ENCODE measurements at regions not wholly inside any gene's neighbourhood (a gene's known extent, or its start where the extent isn't known, plus 50 kb on each side); places are given as distances from the start of the nearest gene placed in this dataset.

DNA sequence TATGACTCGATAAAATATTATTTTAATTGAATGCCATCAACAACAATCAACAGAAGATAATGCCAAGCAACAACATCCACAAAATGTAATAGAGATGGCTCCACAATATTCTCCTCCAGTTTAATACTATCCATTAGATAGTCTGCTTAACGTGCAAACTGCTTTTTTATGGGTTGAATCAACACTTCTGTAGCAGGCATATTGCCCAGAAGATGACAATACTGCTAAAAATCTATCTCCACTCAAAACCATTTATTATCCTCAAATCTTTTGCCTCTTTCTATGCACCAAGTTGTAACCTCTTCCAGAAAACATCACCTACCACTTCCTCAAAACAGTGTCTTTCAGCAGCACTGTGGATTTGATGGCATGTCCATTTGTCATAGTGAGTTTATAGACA, 295.7 kb upstream of the LMCD1 start:
- DNase-seq: no peak

DNA sequence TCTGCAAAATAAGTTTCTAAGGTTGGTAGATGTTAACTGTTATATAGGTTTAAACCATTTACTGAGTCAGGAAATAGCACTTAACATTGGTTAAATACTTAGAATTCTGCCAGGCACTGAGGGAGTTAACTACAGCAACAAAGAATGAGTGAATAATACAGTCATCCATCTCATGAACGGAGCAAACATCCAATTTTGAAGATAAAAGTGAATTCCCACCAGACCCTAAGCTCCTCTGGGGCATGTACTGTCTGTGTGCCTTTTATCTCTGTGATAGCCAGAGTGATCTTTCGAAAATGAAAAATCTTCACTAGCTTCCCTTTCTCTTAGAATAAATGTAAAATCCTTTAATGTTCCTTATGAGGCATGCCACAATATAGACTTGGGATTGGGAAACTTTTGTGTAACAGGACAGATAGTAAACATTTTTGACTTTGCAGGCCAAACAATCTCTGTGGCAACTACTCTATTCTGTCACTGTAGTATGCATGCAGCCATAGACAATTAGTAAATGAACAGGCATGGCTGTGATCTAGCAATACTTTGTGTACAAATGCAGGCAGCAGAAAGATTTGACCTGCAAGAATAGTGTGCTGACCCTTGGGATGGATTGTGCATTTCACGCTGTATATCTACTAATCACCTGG, 294.5 kb upstream of the LMCD1 start:
- DNase-seq: no peak

DNA sequence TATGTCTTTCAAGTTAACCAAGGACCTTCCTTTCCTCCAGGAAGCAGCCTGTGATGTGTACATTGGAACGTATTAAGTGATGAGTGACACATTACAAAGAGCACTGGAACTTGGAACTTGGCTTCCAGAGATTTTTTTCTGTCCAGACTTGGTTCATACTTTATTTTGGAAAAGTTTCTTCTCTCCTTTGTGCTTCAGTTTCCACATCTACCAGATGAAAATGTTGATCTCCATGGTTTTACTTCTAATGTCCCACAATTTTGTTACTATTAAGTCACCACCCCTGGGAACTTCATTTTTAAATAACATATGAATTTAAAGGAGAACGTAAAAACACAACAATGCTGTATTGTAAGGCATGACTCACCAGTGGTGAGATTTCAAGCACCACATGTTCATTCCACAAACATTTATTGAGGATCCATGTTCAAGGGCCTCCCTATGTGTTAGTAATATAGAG, 290.7 kb upstream of the LMCD1 start:
- no peak for DNase-seq

DNA sequence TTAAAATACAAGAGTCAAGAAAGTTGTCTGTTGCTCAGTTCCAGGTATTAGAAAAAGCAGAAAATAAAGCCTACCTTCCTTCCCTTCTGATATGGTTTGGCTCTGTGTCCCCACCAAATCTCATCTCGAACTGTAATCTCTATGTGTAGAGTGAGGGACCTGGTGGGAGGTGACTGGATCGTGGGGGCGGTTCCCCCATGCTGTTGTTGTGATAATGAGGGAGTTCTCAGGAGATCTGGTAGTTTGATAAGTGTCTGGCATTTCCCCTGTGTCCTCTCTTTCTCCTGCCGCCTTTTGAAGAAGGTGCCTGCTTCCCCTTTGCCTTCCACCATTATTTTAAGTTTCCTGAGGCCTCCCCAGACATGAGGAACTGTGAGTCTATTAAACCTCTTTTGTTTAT, 288.8 kb upstream of the LMCD1 start:
- no peak for DNase-seq

DNA sequence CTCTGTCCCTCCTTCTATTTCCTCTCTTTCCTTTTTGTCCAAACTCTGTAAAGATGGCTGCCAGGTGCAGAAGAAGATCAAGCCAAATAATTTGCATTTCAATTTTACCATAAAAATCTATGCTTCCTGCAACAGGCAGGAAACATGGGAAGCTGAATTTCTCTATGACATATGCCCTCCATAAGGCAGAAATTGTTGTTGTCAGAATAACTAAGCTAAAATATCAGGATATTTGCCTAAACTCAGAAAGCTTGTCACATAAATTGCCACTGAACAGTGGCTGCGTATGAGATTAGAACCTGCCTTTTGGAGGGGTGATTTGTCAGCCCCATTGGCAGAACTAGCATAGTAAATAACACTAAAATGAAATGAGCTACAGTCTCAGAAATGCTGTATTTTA, 288.3 kb upstream of the LMCD1 start:
- no peak for DNase-seq

DNA sequence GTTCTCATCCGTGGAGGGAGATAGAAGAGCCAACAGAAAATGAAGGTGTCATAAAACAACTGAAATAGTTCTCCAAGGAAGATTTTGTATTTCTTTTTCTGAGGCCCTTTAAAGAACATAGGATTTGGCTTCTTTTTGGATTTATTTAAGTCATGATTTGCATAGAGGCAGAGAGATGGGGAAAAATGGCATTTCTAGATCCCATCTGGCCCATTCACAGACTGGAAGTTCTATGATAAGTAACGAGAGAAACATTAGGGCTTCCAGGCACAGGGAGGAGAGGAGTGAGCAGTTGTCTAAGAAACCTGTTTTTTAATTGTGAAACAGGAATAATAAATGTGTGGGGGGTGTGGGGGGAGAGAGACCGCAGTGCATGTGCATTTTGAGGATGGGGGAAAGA, 285.8 kb upstream of the LMCD1 start:
- DNase-seq: no peak

DNA sequence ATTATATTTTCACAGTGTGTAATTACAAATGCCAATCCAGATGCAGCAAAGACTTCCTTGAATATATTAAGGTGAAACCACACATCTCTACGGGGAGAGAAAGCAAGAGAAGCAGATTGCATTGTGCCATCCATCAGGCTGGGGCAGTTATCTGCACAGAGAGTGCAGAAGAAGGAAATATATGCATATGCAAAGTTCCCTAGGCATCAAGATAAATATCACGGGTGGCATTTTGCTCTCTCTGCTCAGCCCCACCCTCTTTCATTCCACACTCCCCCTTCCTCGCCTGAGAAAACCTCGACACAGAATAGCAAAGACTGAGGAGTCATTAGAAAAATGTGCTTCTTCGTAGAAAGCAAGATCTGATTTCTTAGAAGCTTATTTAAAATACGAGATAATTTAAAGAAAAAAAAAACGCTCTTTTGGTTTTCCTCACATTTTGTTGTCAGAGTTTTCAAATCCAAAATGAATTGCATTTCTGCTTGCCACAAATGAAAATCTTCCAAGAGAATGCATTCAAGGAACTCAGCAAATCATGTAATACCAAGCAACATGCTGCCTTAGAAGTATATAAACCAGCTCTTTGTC, 283.2 kb upstream of the LMCD1 start:
- DNase-seq: no peak

DNA sequence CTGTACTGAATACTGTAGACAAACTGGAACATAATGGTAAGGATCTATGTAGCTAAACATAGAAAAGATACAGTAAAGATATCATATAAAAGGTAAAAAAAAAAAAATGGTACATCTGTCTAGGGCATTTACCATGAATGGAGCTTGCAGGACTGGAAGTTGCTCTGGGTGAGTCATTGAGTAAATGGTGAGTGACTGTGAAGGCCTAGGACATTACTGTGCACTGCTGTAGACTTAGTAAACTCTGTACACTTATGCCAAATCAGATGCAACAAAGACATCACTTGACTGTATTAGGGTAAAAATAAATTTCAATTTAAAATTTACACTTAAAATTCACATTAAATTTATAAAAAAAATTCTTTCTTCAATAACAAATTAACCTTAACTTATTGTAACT, 281.3 kb upstream of the LMCD1 start:
- DNase-seq: no peak

DNA sequence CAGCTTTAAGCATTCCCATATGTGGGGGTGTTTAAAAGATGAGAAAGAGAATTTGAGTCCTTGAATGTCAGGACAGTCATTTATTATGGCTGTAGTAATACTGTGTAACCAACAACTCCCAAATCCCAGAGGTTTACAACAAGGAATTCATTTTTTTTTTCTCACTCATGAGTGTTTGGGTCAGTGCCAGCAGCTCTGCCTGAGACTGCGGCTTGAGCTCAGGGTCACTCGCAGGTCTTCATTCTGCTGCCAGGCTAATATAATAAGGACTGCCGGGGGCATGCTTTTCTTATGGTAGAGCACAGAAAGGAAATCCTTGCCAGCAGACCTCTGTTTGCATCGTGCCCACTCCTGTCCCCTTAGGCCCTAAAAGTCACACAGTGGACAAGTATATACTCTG, 277.9 kb upstream of the LMCD1 start:
- no peak for DNase-seq

DNA sequence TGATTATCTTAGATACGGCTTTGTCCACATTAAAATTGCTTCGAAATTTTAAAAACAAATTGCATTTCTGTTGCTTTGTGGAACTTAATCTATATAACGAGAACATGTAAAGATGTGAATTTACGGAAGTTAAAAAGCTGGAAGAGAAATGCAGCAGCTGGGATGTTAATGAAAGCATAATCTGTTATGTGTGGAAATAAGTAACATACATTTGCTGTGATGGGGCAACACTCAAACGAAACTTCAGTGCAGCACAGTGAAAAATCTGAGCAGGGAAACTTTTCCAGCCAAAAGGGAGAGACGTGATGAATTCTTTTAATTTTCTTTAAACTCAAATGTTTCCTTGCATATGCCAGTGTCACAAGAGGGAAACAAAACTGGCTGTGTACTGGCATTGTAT, 276.7 kb upstream of the LMCD1 start:
- no peak for DNase-seq

DNA sequence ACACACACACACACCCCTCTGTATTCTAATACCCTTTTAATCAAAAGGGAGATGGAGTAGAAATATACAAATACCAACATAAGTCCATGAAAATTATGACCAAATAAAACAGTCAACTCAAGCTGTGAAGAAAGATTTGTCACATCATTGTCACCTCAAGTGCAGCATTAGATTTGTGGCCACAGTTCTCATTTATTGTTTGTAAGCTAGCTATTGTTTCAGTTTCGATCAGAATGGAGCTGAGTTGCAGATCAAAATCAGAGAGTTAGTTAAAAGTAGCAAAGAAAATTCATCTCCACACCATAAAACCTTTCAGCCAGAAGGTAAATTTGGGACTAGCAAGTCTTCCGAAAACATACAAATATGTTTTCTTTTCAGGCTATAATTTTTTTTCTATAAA, 267.7 kb upstream of the LMCD1 start:
- no peak for DNase-seq

DNA sequence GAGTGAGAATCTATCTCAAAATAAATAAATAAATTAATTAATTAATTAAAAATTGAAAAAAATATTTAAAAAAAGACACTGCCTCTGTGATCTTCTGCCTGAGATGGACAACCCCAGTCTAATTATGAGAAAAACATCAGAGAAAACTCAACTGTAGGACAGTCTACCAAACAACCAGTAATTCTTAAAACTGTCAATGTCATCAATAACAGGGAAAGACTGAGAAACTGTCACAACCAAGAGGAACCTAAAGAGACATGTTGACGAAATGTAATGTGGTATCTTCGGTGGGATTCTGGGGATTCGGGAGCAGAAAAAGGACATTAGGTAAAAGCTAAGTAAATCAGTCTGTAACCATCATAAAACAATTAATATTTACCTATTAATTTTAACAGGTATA, 265.4 kb upstream of the LMCD1 start:
- DNase-seq: no peak

DNA sequence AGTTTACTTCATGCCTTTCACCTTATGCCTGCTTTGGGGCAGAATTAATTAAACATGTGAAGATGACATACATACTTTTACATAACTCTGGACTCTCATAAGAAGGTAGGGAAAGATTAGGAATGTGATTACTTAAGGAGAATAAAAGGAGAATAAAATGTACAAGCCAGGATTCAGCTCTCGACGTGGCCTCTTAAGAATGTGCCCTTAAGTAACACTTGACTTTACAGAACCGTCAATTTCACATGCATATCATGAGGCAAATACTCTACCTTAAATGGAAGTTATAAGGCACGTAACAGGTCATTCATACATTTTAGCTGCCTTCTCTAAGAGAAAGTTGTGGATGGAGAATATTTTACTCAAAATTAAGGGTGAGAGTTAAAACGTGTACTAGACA, 263.7 kb upstream of the LMCD1 start:
- DNase-seq: no peak

DNA sequence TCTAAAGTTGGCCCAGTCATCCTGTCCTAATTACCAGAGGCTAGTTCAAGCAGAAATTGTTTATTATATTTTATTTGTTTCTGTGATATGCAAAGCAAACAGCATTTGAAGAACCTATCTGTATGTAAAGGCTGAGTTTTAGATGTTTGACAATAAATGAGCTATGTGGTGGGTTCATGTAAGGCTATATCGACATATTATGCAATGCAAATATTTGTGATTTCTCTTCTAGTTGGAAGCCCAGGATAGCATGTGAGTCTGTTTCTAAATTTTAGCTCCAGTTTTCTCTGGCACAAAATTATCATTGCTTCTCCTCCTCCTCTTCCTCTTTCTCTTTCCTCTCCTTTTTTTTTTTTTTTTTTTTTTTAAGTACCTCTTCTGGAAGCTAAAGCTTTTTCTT, 263.2 kb upstream of the LMCD1 start:
- DNase-seq: no peak

DNA sequence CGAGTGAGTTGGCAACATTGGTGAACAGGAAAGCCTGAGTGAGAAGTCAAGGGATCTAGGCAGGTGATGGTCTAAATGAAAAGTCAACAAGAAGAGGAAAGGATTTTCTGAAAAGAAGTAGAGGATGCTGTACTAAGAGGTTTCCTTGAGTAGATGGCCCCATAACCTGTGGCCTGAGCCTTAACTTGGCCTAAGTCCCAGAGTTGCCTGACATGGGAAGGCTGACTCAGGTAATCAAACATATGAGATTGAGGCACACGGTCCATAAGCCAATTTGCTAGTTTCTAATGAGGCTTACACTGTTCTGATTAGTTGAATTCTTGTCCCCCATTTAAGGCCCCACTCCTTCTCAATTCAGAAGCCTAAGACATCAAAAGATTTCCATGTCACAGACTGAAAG, 262.5 kb upstream of the LMCD1 start:
- DNase-seq: no peak

DNA sequence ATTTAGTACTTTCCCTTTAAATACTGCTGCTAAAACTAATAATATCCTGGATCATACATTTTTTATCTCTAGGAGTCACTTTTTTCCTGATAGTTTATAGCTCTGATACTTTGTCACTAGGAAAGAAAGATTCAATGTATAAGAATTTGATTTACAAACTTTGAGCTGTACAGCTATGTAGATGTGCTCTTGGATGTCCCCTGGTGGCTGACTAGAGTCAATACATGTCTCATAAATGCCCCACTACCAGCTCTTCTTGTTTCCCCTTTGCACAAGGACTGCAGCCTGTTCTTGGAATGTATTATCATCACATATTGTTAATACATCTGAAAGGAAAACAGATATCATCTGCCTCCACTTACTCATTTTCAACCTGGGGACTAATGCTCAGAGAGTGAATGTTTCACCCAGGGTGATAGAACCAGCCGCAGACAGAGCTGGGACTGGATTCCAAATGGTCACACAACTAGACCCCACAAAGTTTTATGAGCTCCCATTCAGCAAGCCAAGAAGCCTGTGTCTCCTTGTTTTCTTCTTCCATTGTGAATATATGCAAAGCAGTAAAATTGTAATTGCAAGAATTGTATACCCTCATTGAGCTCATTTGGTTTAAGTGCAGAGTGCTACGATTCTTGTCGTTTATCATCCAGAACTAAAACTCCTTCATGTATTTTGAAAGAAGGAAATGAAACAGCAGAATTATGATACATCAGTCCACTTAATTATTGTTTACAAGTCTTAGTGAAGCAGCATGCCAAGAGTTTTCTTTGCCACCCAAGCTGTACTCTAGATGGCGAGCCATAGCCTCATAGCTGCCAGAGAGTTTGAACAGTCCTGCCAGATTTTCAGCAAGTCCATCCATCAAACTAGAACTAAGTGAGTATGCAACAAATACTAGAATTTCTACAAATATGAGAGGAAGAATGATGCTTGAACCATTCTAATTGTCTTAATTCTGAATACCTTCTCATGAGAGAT, 261.6 kb upstream of the LMCD1 start:
- no peak for DNase-seq

DNA sequence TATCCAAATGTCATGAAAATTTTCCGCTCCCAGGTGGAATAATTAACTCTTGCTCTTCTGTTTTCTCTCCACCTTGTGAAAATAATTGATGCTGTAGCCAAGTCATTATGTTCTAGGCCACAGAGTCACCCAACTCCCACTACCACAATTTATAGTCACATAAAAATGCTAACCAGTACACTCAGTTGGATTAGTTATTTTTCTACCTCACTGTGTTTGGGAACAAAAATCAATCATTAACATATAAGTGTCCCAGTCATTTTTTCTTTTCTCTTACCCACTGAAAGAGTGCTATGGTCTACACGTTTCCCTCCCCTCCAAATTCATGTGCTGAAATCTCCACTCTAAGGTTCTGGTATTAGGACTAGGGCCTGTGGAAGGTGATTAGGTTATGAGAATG, 255.6 kb upstream of the LMCD1 start:
- no peak for DNase-seq

DNA sequence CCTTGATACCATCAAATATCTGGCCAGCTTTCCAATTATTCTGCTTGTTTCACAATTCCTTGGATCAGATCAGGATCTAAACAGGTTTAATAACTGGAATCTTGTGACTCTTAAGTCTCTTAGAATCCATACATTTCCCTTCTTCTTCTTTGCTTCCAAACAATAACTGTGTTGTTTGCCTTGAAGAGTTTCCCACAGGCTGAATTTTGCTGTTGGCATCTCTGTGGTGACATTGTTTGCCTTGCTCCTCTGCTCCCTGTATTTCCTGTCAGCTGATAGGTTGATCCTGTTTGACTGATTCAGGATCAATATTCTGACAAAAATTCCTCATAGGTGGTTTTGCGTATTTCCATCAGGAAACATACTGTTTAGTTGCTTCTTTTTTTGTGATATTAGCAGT, 248.4 kb upstream of the LMCD1 start:
- no peak for DNase-seq

DNA sequence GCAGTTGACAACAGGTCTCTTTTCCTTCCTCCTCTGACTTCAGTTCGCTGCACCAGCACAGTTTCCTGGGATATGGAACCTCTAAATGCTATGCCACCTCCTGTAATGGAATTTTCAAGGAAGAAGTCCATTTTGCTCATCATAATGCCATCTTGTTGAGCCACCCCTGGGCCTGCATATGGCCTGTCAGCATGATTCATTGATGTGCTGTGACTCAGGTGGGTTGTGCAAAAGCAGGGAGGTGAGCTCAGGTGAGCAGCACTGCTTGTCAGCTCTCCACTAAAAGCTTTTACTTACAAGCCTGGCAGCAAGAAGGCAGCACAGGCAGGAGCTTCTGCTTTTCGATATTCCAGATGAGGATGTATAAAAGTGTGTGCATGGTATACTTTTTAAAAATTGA, 247.1 kb upstream of the LMCD1 start:
- DNase-seq: no peak

DNA sequence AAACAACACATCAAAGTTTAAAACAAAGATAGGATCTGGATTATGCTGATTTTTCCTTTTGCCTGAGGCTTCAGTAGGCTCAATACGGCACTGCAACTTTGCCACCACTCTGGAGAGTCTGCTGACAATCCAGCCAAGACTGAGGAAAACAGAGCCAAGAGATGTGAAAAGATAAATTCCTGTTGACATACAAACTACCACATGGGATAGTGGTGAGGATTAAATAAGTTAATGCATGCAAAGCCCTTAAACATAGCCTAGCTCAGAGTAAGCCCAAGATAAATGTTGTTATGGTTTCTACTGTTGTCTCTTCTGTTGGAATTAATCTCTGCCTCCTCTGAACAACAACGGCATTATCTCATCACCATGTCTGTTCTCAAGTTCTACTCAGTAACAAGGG, 245.9 kb upstream of the LMCD1 start:
- no peak for DNase-seq

DNA sequence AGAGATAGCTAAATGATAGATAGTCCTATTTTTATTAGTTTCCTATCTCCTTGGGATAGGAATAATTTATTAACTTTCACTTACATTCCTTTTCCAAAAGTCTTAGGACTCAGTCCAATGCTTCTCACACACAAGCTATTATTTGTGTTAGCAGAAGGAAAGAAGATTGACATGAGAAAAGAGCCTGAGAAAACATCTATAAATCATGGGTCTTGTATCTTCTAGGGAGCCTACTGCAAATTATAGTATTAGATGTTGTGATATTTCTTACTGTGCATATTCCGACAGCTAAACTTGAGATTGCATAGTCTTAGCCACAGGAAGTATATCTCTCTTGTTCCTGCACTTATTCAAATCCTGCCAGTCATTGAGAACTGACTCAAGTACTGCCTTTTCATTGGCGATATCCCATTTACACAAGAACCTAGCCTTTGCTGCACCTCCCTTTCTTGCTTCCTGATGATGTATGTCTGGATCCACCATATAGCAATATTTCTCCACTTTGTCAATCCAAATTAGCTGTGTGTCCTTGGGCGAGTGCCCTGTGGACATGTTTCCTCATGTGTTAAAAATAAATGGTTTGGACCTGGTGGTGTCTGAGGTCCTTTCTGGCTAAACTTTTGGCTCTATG, 245.1 kb upstream of the LMCD1 start:
- no peak for DNase-seq

DNA sequence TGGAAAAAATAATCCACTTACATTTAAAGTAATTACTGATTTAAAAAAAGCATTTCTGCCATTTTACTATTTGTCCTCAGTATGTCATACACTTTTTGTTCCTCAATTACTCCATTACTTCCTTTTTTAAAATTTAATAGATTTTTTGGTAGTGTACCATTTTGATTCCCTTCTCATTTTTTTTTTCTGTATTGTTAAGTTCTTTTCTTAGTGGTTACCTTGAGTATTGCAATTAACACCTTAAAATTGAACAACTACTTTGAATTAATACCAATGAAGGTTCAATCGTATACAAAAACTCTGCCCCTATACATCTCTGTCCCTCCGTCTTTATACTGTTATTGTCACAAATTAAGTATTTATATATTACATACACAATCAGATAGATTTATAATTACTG, 240.6 kb upstream of the LMCD1 start:
- DNase-seq: no peak

DNA sequence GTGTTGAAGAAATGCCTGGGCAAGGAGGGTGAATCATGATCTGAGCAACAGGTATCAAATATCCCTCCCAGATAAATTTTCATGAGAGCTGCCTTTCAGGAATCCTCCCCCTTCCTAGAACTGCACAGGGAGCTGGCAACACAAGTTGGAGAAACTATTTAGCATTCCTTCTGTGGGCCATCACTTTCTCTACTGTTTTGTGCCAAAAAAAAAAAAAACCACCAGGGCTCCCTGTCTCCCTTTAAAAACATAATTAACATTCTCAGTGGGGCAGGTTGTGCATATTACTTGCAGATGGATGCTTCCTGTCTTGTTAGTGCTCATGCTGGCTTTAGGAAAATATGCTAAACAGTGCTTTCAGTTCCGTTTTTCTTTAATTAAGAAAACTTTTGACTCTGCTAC, 234.9 kb upstream of the LMCD1 start:
- DNase-seq: no peak

DNA sequence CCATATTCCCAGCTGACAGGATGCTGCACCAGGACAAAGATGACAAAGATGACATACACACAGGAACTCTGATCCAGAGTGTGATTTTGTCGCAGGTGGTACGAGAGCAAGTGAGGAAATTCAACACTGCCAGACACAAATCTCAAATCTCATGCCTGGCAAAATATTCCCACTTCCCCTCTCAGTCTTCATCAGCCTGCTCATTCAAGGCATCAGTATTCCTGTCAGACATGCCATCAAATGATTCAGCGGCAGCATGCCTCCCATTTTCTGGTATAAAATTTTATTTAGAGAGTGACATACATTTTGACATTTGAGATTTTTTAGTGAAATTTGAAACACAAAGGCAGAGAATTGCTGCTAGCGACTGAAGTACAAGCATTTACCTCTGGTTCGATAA, 228.1 kb upstream of the LMCD1 start:
- DNase-seq: no peak

Measured in NCI-H2227 treated with DMSO at 0.1 percent for 48 hours (cell line).